CD14-positive monocyte (primary cell): ENCODE measurements at regions not wholly inside any gene's neighbourhood (a gene's known extent, or its start where the extent isn't known, plus 50 kb on each side); places are given as distances from the start of the nearest gene placed in this dataset.

Source experiments
- DNase-seq, 3 donors: peaks; one replicate each; pipeline ENCODE4 v3.0.0-alpha.2; 2011 to 2022
- H2AFZ ChIP-seq: 2 replicates; pipeline ENCODE4 v1.6.0; 2012; ENCODE audit warnings: mild to moderate bottlenecking, low read depth, low read length, inconsistent platforms; ENCODE audit not compliant: insufficient read depth, poor library complexity, severe bottlenecking
- H3K27ac ChIP-seq, 2 donors: 1 replicate in 1 of 2; 2 replicates in 1 of 2; pipeline ENCODE4 v1.5.1; 2012 to 2013; ENCODE audit warnings: low read length in 2 of 2, control low read depth in 1 of 2, inconsistent platforms in 1 of 2, low read depth in 1 of 2, mild to moderate bottlenecking in 1 of 2
- H3K27me3 ChIP-seq, 2 donors: one replicate each; pipeline versions ENCODE4 v1.6.0 to v1.6.1; 2011 to 2013; ENCODE audit warnings: low read length in 2 of 2; ENCODE audit not compliant: control insufficient read depth in 2 of 2, insufficient read depth in 2 of 2
- H3K36me3 ChIP-seq, 2 donors: replicated peaks in 1 of 2; 1 replicate in 1 of 2; 2 replicates in 1 of 2; pipeline versions ENCODE4 v1.5.1 to v1.6.1; 2012 to 2013; ENCODE audit warnings: low read length in 2 of 2, control low read depth in 1 of 2, inconsistent platforms in 1 of 2, mild to moderate bottlenecking in 1 of 2; ENCODE audit not compliant: insufficient read depth in 2 of 2, control insufficient read depth in 1 of 2
- H3K4me1 ChIP-seq, 2 donors: 1 replicate in 1 of 2; 2 replicates in 1 of 2; pipeline versions ENCODE4 v1.5.1 to v1.6.1; 2012 to 2013; ENCODE audit warnings: low read length in 2 of 2, control low read depth in 1 of 2, inconsistent platforms in 1 of 2, mild to moderate bottlenecking in 1 of 2, moderate library complexity in 1 of 2; ENCODE audit not compliant: insufficient read depth in 2 of 2, control insufficient read depth in 1 of 2
- H3K4me2 ChIP-seq: replicated peaks from 2 replicates; pipeline ENCODE3; 2012; ENCODE audit warnings: low read length, moderate library complexity, mild to moderate bottlenecking; ENCODE audit not compliant: poor library complexity, severe bottlenecking; ENCODE audit errors: extremely low read depth
- H3K4me3 ChIP-seq, 3 experiments: fragments of 200-600 bp in 1 of 3; sonication (generic) in 1 of 3; replicated peaks in 1 of 3; 1 replicate in 2 of 3; 2 replicates in 1 of 3; pipeline ENCODE4 v1.5.1; 2011 to 2013; ENCODE audit warnings: low read length in 3 of 3, mild to moderate bottlenecking in 3 of 3, control low read depth in 2 of 3, low read depth in 2 of 3, inconsistent platforms in 1 of 3, moderate library complexity in 1 of 3
- H3K79me2 ChIP-seq: 2 replicates; pipeline ENCODE4 v1.6.0; 2012; ENCODE audit warnings: mild to moderate bottlenecking, control low read depth, inconsistent platforms, low read length, moderate library complexity; ENCODE audit not compliant: insufficient read depth
- H3K9ac ChIP-seq: 2 replicates; pipeline ENCODE4 v1.6.0; 2017; ENCODE audit warnings: low read length, mild to moderate bottlenecking; ENCODE audit not compliant: insufficient read depth, poor library complexity, severe bottlenecking
- H3K9me3 ChIP-seq, 2 donors: replicated peaks in 1 of 2; 1 replicate in 1 of 2; 2 replicates in 1 of 2; pipeline versions ENCODE4 v1.5.1 to v1.6.1; 2012 to 2013; ENCODE audit warnings: low read length in 2 of 2, control low read depth in 1 of 2; ENCODE audit not compliant: control insufficient read depth in 1 of 2, insufficient read depth in 1 of 2
- H4K20me1 ChIP-seq: 2 replicates; pipeline ENCODE4 v1.6.0; 2012; ENCODE audit warnings: mild to moderate bottlenecking, low read length, control low read depth, moderate library complexity; ENCODE audit not compliant: insufficient read depth
- H3K27ac Mint-ChIP-seq, 7 donors: one replicate each; pipeline ENCODE4 v1.8.0; 2020; ENCODE audit warnings: mild to moderate bottlenecking in 7 of 7, mixed read lengths in 7 of 7, moderate library complexity in 6 of 7, inconsistent platforms in 2 of 7
- H3K27me3 Mint-ChIP-seq, 3 donors: one replicate each; pipeline ENCODE4 v1.8.0; 2021 to 2022; ENCODE audit warnings: low read depth in 3 of 3, mild to moderate bottlenecking in 3 of 3, mixed read lengths in 3 of 3, moderate library complexity in 3 of 3, inconsistent platforms in 1 of 3
- H3K36me3 Mint-ChIP-seq, 2 donors: one replicate each; pipeline ENCODE4 v1.8.0; 2020; ENCODE audit warnings: mixed read lengths in 2 of 2, inconsistent platforms in 1 of 2, mild to moderate bottlenecking in 1 of 2
- H3K4me1 Mint-ChIP-seq: one replicate; pipeline ENCODE4 v1.8.0; 2020; ENCODE audit warnings: mild to moderate bottlenecking, mixed read lengths
- H3K4me3 Mint-ChIP-seq, 2 donors: one replicate each; pipeline ENCODE4 v1.8.0; 2020; ENCODE audit warnings: mild to moderate bottlenecking in 2 of 2, mixed read lengths in 2 of 2, moderate library complexity in 1 of 2
- H3K9me3 Mint-ChIP-seq, 7 donors: one replicate each; pipeline ENCODE4 v1.8.0; 2020 to 2022; ENCODE audit warnings: mixed read lengths in 7 of 7, mild to moderate bottlenecking in 6 of 7, moderate library complexity in 6 of 7, inconsistent platforms in 2 of 7
- CTCF ChIP-seq: fragments of 200-600 bp; IDR thresholded peaks from one replicate; pipeline ENCODE4 v1.8.0; 2022; ENCODE audit warnings: antibody characterized with exemption, mild to moderate bottlenecking
- WGBS: methylation state at CpG from one replicate; pipeline ENCODE4 v1.1.5; 2013; ENCODE audit warnings: missing lambda C conversion rate; ENCODE audit not compliant: insufficient coverage; 5-methylcytosine and 5-hydroxymethylcytosine counted together
- intact Hi-C, 2 donors: fragments of 100-400 bp; cut with micrococcal nuclease; formaldehyde crosslinking; loops; one replicate each; pipeline versions ENCODE4 v1.15.0 to v1.15.1; 2023

- peak overlapping the region; percentile 29 for H2AFZ ChIP-seq
- WGBS, result 88% methylated on average over 1 of the region's 1 CpG
Observed at GRCh38 chr6:135126729-135127128, 54.4 kb upstream of the MYB start.

DNA sequence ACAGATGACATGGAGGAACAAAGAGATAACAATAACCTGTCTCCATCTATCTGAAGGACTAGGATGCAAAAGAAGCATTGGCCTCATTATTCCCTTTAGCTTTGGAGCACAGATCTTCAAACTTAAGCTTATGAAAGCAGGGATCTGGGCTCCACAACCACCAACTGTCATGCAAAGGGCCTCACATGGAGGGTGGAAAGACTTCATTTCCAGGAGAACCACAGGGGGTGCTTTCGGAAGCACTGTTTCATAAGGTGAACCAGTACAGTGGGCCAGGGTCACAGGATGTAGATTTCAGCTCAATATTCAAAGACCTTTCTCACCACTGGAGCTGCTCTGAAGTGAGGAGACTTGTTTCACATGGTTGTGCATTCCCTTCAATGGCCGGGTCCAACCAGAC is 55.1 kb upstream of the MYB start:
- Histone ChIP-seq H3K9ac (no peak overlapping the region), H3K36me3 (no peaks in the 10 kb centered on the region), H3K4me1 (peaks cover 8 to 14% of the 10 kb centered on the region in 2 donors), H3K79me2 (no peaks in the 10 kb centered on the region), H3K27me3 (no peaks in the 10 kb centered on the region), H3K4me2 (no peak overlapping the region), H3K27ac (no peak overlapping the region), H3K9me3 (no peaks in the 10 kb centered on the region), H4K20me1 (no peaks in the 10 kb centered on the region), H2AFZ (no peak overlapping the region), H3K4me3 (no peak overlapping the region)
- peaks cover 15% of the 10 kb centered on the region for H3K4me1 Mint-ChIP-seq
- WGBS, result 100% methylated on average over 1 of the region's 2 CpGs
- peaks cover 0 to 4% (median 0%) of the 10 kb centered on the region in 3 donors for H3K27me3 Mint-ChIP-seq
- H3K9me3 Mint-ChIP-seq, result no peaks in the 10 kb centered on the region
- no peaks in the 10 kb centered on the region for H3K36me3 Mint-ChIP-seq
- peak overlapping the region in 1 of 7 donors; percentile 7 for H3K27ac Mint-ChIP-seq
- H3K4me3 Mint-ChIP-seq, result no peak overlapping the region
- DNase-seq, result no peak
- intact Hi-C loops, result no loop called here
- TF ChIP-seq CTCF, result no peak

More at GRCh38 chr6:135126729-135127128, 54.4 kb upstream of the MYB start:
- no peaks in the 10 kb centered on the region for H3K27me3 ChIP-seq
- H3K4me3 Mint-ChIP-seq, result no peak overlapping the region
- H3K27ac ChIP-seq, result no peak overlapping the region
- intact Hi-C loops, result no loop called here
- H3K4me1 Mint-ChIP-seq, result peaks cover 15% of the 10 kb centered on the region
- H3K36me3 ChIP-seq, result no peaks in the 10 kb centered on the region
- H3K4me2 ChIP-seq, result no peak overlapping the region
- no peak for TF ChIP-seq CTCF
- DNase-seq, result no peak
- no peak overlapping the region for H3K4me3 ChIP-seq
- H3K36me3 Mint-ChIP-seq, result no peaks in the 10 kb centered on the region
- no peak overlapping the region for H3K27ac Mint-ChIP-seq
- H3K27me3 Mint-ChIP-seq, result peaks cover 0 to 4% (median 0%) of the 10 kb centered on the region in 3 donors
- no peak overlapping the region for H3K9ac ChIP-seq
- no peaks in the 10 kb centered on the region for H3K9me3 Mint-ChIP-seq
- H3K4me1 ChIP-seq, result peaks cover 8 to 14% of the 10 kb centered on the region in 2 donors
- no peaks in the 10 kb centered on the region for H3K79me2 ChIP-seq
- H4K20me1 ChIP-seq, result no peaks in the 10 kb centered on the region
- H3K9me3 ChIP-seq, result no peaks in the 10 kb centered on the region
